ENCODE measurements at regions not wholly inside any gene's neighbourhood (a gene's known extent, or its start where the extent isn't known, plus 50 kb on each side); places are given as distances from the start of the nearest gene placed in this dataset.
A peak's percentile ranks its signal among the peaks of the same experiment; 100 is the strongest.
"Not testable (repeated sequence)": the region's sequence is repeated elsewhere in the genome, so short reads cannot be mapped to it uniquely, and the experiment has no call there.

- Histone ChIP-seq H3K4me3 (ENCODE audit: low read depth, low read length) (no peak overlapping the region; the same call in 1 of the 2 replicates), H3K27ac (ENCODE audit: low read depth, low read length) (peak overlapping the region; percentile 99), H3K27me3 (ENCODE audit: control insufficient read depth, insufficient read depth, low read length) (no peaks in the 10 kb centered on the region), H3K9me3 (ENCODE audit: control insufficient read depth, insufficient read depth, low read length) (no peaks in the 10 kb centered on the region)
- TF ChIP-seq CTCF (IDR thresholded peaks at IDR 0.05; ENCODE audit: low read depth, low read length), result no peak
- ChIA-PET POLR2A (interaction anchor here (0.6 to 1.2 kb wide), 8 partner anchors 101 to 405 kb away, joined by 3 to 6 read pairs (median 4); partner anchors contain the start of gene SPRY2), CTCF (interaction anchor here (0.6 to 3.0 kb wide), 4 partner anchors 196 to 406 kb away, joined by 3 to 21 read pairs (median 4); no protein-coding TSS in a partner anchor)
- peak; percentile 97 for DNase-seq (ENCODE audit: low read depth, low spot score)
These were observed 404.4 kb downstream of the SPRY2 start for GRCh38 chr13:79936368-79937136.

- TF ChIP-seq CTCF (IDR thresholded peaks at IDR 0.05; ENCODE audit: low read depth, low read length), result no peak
- ChIA-PET POLR2A (no interaction called here), CTCF (interaction anchor here (3.0 kb wide), 1 partner anchor 407 kb away, joined by 21 read pairs; no protein-coding TSS in a partner anchor)
- Histone ChIP-seq H3K27ac (ENCODE audit: low read depth, low read length) (no peak overlapping the region), H3K9me3 (ENCODE audit: control insufficient read depth, insufficient read depth, low read length) (no peaks in the 10 kb centered on the region), H3K27me3 (ENCODE audit: control insufficient read depth, insufficient read depth, low read length) (no peaks in the 10 kb centered on the region), H3K4me3 (ENCODE audit: low read depth, low read length) (no peak overlapping the region)
- no peak for DNase-seq (ENCODE audit: low read depth, low spot score)
These were observed 405.8 kb downstream of the SPRY2 start for GRCh38 chr13:79935121-79935520.

- H3K27ac ChIP-seq (ENCODE audit: low read depth, low read length), result no peak overlapping the region
- ChIA-PET CTCF (no interaction called here), POLR2A (interaction anchor here (0.7 kb wide), 1 partner anchor 69 kb away, joined by 8 read pairs; no protein-coding TSS in a partner anchor)
These were observed 407.5 kb downstream of the SPRY2 start for GRCh38 chr13:79933389-79933788.

GRCh38 chr13:79932556-79932955, 408.4 kb downstream of the SPRY2 start:
- CTCF ChIA-PET, result interaction anchor here (0.9 kb wide), 1 partner anchor 12 kb away, joined by 3 read pairs; no protein-coding TSS in a partner anchor
- DNase-seq (ENCODE audit: low read depth, low spot score), result no peak
- H3K27me3 ChIP-seq (ENCODE audit: control insufficient read depth, insufficient read depth, low read length), result no peaks in the 10 kb centered on the region
- H3K9me3 ChIP-seq (ENCODE audit: control insufficient read depth, insufficient read depth, low read length), result no peaks in the 10 kb centered on the region
- no peak for TF ChIP-seq CTCF (IDR thresholded peaks at IDR 0.05; ENCODE audit: low read depth, low read length)
- no peak overlapping the region for H3K27ac ChIP-seq (ENCODE audit: low read depth, low read length)
- H3K4me3 ChIP-seq (ENCODE audit: low read depth, low read length), result no peak overlapping the region
- POLR2A ChIA-PET, result no interaction called here

More at GRCh38 chr13:79933389-79933788, 407.5 kb downstream of the SPRY2 start:
- H3K9me3 ChIP-seq (ENCODE audit: control insufficient read depth, insufficient read depth, low read length), result no peaks in the 10 kb centered on the region
- no peak for TF ChIP-seq CTCF (IDR thresholded peaks at IDR 0.05; ENCODE audit: low read depth, low read length)
- H3K4me3 ChIP-seq (ENCODE audit: low read depth, low read length), result no peak overlapping the region
- no peak for DNase-seq (ENCODE audit: low read depth, low spot score)
- H3K27me3 ChIP-seq (ENCODE audit: control insufficient read depth, insufficient read depth, low read length), result no peaks in the 10 kb centered on the region

- H3K27ac ChIP-seq (ENCODE audit: low read depth, low read length); POLR2A ChIA-PET; H3K4me3 ChIP-seq (ENCODE audit: low read depth, low read length); CTCF ChIA-PET; H3K9me3 ChIP-seq (ENCODE audit: control insufficient read depth, insufficient read depth, low read length); H3K27me3 ChIP-seq (ENCODE audit: control insufficient read depth, insufficient read depth, low read length); DNase-seq (ENCODE audit: low read depth, low spot score): not testable (repeated sequence)
These were observed 416.9 kb downstream of the SPRY2 start for GRCh38 chr13:79923973-79924556.

Measured in AG04450 (cell line).